ENCODE measurements at regions not wholly inside any gene's neighbourhood (a gene's known extent, or its start where the extent isn't known, plus 50 kb on each side); places are given as distances from the start of the nearest gene placed in this dataset.

DNA sequence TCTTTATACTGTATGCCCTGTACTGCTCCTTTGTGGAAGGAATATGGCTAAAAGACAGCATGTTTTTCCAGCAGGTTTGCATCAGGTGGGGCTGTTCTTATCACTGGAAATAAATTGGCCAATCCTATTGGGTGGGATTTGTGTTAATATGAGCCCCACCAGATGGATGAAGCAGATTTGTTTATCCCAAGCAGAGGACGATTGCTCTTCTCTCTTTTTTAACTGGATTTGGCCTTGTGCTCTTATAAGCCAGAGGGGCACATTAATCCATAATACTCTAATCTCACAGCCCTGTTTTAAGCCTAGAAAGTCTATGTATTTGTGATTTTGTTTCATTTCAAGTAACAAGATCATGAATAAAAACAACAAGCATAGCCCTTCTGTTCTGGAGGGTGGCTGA is 240.1 kb upstream of the ADARB2 start:
- intact Hi-C loops (cut with micrococcal nuclease), result no loop called here

DNA sequence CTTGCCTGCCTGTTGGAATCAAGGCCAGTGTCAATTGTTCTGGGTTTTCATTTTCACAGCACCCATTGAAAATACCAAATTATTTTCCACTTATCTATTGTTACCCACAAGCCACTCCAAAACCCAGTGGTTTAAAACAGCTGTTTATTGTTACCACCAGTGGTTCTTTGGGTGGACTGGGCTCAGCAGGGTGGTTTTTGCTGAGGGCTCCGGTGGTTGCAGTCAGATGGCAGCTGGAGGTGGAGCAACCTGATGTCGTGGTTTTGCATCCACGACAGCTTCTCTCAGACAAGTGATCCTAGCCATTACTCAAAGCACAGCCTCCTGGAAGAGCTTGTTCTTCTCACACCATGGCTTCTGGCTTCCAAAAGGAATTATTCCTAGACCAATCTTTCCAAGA is 235.1 kb upstream of the ADARB2 start:
- intact Hi-C loops (cut with micrococcal nuclease), result no loop called here

DNA sequence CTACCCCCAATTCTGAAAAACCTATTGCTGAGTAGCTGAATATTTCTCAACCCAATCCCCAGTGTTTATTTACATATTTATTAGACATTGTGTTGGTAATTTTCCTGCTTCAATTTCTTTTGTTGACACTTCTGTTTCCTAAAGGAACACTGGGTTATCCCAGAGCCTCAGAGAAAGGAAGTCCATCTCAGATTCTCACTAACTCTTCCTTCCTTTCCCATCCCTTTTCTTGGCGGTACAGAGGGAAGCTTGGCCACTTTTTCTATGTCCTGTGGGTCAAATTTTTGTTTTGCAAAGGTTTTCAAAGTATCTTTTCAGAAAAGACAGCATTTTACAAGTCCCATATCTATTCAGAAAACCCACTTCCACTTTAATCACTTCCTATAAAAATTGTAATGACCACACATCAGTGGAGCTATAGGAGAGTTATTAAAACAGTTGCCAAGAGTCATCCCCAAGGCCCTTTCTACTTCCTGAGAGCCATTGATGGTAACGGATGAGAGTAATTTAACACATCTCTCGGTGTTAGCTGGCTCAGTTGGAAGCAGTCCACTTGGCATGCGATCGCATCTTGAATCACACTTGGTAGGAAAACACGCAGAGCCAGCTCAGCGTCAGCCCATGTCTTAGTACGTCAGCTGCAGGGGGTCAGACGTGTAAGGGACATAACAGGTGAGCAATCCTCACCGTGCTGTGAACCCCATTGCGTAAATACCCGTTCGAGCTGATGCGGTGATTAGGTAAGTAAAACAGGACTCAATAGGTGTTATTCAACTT is 231.1 kb upstream of the ADARB2 start:
- intact Hi-C loops (cut with micrococcal nuclease), result no loop called here

DNA sequence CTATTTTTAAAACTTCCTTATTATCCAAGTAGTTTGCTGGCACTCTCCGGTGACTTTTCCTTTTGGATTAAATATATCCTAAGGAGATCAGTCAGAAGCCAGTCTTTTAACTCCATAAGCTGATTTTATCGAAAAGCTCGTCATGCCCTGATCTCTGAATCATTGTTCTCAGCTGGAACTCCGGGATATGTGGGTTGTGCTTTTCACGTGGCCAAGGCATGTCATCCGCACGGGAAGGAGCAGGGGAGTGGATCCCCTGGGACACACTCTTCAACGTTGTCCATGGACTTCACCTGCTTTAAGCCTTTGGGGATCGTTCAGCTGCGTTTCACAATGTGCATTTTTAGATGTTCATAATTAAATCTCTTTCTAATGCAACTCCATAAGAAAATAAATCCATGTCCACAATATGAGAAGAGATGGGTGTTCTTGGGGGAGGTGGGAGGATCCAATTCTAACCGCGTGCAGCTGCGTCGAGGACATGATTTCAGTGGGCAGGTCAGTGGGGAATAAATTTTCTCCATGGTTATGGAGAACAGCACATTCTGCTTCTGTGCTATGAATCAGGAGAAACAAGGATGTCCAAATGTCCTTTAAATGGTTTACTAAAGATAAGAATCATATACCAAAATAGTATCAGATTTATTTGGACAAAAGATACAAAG is 229.5 kb upstream of the ADARB2 start:
- intact Hi-C loops (cut with micrococcal nuclease), result no loop called here

DNA sequence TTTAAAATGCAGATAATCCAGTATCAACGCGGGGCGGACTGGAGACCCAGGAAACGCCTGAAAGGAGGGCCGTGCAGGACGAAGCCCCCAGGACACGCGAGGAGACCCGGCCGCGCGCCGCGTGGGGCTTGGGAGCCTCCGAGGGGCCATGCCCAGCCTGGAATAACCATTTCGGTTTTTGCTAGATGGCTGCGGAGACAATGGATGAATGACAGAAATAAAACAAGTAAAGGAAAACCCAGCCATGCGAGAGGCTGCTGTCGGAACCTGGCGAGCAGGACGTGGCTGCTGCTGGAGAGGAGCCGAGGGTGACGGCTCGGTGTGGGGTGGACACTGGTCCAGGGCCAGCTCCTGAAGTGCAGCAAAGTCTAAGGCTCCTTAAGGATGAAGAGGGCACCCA is 227.2 kb upstream of the ADARB2 start:
- intact Hi-C loops (cut with micrococcal nuclease), result no loop called here

DNA sequence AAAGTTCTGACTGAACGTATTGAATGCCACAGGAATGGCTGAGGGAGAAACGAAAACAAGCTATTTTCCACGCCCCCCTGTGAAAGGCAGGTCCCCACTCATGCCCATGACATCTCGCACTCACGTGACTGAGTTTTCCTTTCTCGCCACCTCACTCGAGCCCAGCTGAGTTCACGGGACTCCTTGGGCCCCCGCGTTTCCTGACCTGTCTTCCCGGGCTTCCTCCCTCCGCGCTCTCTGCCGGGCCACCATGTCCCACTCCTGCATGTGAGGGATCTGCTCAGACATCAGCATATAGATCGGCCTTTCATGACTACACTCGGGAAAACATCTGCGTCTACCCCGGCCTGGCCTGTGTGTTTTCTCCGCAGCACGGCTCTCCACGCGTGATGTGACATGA is 226.0 kb upstream of the ADARB2 start:
- intact Hi-C loops (cut with micrococcal nuclease), result no loop called here

DNA sequence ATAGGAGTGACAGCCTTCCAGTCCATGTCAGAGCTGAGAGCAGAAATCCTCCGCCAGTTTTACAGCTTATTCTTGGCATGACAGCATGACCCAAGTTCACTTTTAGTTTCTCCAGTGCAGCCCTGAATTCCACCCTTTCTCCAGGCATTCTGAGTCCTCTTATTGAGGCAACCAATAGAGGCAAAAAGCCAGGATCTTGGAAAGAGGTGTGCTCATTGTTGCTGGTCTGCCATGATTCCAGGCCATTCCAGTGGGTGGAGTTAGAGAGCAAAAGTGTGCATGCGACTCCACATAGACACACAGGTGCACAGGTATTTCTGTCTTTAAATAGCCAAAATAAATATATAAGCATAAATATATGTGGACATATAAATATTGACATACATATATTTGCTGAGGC is 224.7 kb upstream of the ADARB2 start:
- intact Hi-C loops (cut with micrococcal nuclease), result no loop called here

DNA sequence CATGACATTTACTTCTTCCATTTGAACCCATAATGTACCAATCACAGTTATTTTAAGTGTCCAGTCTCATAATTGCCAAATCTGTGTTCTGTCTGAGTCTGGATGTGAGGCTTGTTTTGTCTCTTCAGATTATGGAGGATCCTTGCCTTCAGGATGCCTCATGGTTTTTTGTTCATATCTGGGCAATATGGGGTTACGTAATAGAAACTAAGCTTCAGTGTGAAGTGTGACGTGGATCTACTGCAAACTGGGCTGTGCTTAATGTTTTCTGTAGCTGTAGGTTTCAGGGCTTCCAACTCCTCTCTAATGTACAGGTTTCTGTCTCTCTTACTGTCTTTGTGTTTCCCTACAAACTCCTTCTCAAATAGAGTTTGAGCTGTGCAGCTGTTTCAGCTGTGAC is 223.7 kb upstream of the ADARB2 start:
- intact Hi-C loops (cut with micrococcal nuclease), result no loop called here

DNA sequence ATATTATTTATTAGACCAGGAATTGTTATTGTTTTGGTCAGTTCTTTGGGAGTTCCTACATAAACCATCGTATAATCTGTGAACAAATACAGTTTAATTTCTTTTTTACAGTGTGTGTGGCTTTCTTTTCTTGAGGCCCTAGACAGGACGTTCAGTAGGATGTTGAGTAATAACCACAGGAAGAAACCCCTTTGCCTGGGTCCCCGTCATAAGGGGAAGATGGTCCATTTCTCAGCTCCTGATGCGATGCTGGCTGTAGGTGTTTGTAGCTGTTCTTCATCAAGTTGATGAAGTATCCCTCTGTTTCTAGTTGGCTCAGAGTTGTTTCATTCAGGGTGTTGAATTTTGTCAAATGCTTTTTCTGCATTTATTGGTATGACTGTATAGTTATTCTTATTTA is 219.7 kb upstream of the ADARB2 start:
- intact Hi-C loops (cut with micrococcal nuclease), result no loop called here

DNA sequence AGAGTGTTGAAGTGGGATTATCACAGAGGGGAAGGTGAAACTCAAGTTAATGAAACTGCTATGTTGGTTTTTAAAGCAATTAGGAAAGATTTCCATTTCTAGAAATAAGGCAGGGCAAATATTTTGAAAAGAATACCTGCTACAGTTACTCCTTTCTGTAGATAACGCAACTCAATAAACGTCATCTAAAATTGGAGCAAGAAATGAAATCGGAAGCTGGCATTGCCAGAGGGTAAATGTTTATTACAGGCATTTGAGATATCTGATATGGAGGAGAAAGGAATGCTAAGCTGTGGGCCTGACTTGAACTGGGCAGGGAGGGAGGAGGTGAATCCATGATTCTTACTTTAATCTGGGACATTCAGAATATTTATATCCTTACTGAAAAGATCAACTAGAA is 217.0 kb upstream of the ADARB2 start:
- intact Hi-C loops (cut with micrococcal nuclease), result no loop called here

DNA sequence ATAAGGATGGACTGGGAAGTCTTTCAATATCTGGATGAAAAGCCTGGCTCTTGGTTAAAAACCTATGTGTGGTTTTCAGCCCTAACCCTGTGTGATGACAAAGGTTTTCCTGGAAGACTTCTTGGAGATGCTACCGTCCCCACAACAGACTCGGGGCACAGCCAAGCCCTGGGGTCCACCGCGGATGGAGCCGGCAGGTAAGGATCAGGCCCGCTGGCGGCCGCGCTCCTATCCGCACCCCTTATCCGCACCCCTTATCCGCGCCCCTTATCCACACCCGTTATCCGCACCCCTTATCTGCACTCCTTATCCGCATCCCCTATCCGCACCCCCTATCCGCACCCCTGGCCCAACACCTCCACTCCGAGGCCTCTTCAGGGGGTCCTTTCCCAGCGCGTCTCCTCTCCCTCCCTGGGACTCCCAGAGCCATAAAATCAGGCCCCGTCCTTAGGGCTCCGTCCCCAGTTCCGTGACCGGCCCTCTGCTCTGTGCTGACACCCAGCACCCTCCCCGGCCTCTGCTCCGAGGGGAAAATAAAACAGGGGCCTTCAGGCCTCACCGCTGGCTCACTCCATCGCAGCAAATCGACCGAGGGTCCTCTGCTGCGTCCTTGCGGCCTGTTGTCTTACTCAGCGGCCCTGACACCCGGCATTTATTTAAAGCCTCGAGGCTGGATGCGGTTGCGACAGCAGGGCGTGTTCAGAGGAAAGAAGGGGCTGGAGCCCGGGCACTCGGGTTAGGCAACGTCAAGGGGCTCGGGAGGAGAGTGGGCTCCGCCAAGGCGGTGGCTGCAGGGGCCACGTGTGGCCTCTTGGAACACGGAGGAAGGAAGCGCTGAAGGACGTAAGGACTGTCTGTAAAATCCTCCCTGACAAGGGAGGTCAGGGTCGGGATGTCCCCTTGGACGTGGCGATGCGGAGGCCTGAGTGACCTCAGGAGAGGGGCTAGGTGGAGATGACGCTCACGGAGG is 215.1 kb upstream of the ADARB2 start:
- intact Hi-C loops (cut with micrococcal nuclease), result no loop called here

DNA sequence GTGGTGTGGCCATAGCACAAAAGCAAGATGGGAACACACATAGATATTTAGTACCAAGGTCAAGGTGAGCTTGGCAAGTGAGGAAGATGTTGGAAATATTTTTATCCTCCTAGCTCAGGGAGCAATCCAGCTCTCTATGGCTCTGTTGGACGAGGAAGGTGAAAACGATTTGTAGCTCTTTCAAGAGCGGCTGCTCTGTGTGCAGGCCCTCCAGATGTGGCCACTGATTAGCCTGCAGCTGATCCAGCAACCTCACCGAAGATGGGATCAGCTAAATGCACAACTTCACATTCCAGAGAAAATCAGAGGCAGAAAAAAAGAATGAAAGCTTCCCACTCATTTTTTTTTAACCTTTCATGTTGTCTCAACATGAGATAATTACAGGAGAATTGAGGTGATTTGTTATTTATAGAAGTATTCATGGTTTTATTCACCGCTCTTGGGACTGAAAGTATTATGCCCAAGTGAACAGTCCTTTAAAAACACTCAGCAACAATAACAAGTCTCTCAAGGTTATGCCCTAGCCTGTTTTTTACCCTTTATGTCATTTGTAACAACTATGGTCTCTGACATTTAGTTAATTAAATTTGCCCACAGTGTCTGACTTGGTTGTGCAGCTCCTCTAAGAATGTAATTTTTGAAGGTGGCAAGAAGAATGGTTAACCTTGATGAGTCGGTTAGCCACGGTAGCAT is 213.6 kb upstream of the ADARB2 start:
- intact Hi-C loops (cut with micrococcal nuclease), result no loop called here

DNA sequence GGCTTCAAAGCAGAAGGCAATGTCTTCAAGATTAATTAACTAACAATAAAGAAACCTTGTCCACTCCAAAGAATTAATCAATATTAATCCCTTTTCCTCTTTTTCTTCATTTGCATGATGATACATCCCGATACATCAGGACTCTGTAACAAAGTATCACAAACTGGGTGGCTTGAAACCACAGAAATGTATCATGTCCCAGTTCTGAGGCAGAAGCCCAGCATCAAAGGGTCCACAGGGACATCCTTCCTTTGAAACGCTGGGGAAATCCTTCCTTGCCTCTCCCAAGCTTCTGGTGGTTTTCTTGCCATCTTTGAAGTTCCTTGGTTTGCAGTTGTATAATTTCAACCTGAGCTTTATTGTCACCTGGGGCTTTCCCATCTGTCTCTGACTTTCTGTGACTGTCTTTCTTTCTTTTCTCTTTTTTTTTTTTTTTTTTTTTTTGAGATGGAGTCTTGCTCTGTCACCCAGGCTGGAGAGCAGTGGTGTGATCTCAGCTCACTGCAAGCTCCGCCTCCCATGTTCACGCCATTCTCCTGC is 210.2 kb upstream of the ADARB2 start:
- intact Hi-C loops (cut with micrococcal nuclease), result no loop called here

DNA sequence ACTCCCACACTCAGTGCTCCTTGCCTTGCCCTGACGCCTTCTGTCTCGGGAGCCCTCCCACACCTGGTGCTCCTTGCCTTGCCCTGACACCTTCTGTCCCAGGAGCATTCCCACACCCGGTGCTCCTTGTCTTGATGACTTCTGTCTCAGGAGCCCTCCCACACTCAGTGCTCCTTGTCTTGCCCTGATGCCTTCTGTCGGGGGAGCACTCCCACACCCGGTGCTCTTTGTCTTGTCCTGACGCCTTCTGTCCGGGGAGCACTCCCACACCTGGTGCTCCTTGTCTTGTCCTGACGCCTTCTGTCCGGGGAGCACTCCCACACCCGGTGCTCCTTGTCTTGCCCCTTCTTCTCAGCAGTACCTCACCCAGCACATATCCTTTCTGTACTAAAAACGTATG is 207.2 kb upstream of the ADARB2 start:
- intact Hi-C loops (cut with micrococcal nuclease), result no loop called here

DNA sequence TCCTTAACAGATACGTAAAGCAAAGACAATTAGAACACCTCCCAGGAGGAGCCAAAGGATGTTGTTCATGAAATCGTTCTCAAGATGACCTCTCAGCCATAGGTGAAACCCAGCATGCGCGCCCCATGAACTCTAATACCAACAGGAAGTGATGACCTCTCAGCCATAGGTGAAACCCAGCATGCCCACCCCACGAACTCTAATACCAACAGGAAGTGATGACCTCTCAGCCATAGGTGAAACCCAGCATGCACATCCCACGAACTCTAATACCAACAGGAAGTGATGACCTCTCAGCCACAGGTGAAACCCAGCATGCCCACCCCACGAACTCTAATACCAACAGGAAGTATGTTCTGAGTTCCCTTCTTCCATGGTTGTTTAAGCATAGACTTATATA is 205.2 kb upstream of the ADARB2 start:
- intact Hi-C loops (cut with micrococcal nuclease), result no loop called here

DNA sequence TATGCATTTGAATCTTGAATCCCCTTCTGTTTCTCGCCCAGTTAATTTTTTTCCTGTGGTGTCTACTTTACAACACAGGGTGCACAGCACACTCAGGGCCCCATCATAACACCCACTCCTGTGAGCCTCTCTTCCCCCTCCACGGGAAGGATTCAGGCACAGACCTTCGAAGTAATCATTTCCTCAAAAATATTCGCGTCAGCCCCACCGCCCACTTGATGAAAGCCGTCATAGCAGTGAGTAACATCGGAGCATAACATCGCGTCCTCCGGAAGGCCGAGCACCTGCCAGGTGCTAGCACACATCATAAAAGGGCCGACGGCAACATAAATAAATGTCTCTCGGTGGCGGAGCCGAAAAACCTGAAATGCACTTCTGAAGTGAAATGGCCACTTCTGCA is 201.7 kb upstream of the ADARB2 start:
- intact Hi-C loops (cut with micrococcal nuclease), result loop anchor here (5.0 to 10.0 kb wide), 2 partner anchors 514 to 827 kb away; no protein-coding TSS in a partner anchor

DNA sequence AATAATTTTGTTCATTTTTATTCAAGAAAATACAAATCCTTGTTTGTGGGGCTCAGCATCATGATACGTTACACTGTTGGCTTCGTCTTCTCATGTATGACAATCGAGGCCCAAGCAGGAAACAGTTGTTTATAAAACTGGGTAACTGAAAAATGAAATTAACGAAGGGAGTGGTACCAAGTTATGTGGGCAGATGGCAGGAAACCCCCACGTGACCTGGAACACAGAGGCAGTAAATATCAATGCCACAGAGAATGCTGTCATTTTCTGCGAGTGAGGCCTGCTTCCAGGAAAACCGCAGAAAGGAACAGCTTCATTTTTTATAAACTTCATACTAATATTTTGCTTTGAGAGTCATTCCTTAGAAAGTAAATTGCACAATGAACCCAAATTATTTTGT is 201.0 kb upstream of the ADARB2 start:
- intact Hi-C loops (cut with micrococcal nuclease), result loop anchor here (1.0 to 10.0 kb wide), 4 partner anchors 18 to 826 kb away; no protein-coding TSS in a partner anchor

DNA sequence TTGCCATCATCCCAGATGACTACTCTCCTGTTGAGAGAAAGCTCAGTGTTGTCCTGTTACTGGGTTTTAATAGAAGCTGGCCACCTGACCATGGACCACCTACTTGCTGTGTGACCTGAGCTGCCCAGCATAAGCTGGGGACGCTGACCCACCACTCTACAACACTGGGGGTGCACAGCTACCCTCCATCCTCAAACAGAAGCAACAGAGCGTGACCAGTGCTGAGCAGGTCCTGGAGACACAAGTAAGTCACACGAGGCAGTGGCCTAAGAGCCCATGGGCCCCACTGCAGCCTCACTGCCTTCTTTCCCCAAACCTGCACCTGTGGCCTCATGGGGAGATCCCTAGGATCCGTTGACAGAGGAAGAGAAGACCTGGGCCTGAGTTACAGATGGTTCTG is 198.6 kb upstream of the ADARB2 start:
- intact Hi-C loops (cut with micrococcal nuclease), result loop anchor here (5.0 to 10.0 kb wide), 2 partner anchors 511 to 824 kb away; no protein-coding TSS in a partner anchor

DNA sequence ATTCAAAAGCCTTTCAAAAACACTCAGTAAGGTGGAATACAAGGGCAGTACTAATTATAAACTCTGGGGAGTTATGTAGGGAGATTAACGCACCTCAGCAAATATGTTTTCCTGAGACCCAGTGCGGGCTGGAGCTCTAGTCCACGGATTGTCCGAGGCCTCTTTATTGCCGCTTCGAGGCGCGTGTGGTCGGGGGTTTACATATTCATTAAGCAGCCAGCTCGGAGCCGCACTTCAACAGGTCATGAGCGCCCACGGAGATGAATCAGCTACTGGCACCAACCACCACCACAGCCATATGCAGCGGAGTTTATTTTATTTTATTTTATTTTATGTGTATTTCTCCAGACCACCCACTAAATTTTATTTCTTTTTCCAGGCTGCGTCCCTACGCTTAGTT is 195.9 kb upstream of the ADARB2 start:
- intact Hi-C loops (cut with micrococcal nuclease), result loop anchor here (10.0 kb wide), 1 partner anchor 508 kb away; no protein-coding TSS in a partner anchor

DNA sequence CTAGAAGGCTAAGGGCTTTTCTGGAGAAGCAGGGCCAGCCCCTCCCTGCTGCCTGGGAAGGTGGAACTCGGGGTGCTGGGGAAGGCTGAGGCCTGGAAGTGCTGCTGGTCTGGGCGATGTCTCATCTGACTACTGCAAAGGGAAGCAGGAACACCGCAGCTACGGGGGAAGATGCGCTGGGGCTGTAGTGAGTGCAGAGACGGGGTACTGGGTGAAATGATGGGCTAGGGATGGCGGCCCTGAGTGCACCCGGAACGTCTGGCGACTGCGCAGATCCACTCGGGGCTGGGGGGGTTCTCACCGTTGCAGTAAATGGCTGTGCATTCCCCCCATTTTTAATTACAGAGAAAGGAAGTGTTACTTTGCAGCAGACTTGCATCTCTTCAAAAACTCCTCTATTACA is 195.4 kb upstream of the ADARB2 start:
- intact Hi-C loops (cut with micrococcal nuclease), result loop anchor here (10.0 kb wide), 1 partner anchor 508 kb away; no protein-coding TSS in a partner anchor

DNA sequence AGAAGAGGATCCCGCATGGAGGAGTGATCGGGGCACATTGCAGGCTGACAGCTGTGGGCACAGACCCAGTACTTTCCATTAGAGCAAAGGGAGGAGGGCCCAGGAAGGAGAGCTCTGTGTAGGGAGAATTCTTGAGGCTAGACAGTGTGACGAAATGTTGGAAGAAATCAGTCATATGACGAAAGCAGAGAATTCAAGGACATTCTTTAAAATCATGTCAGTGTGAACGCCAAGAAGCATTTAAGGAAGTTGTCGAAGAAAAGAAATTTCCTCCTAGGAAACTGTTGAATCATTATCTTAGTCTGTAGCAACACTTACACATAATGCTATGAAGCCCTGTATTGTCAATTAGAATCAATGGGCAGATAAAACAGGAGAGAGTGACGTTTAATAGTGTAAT is 191.3 kb upstream of the ADARB2 start:
- intact Hi-C loops (cut with micrococcal nuclease), result no loop called here

Measured in T-helper 1 cell treated with Interleukin-12 subunit alpha and Interleukin-12 subunit beta and Interleukin-4 antibody, amounts not matched to agents 30 ng/mL and 1 ng/mL, for 36 hours (primary cell).